HG03439 (cell line): ENCODE measurements at regions not wholly inside any gene's neighbourhood (a gene's known extent, or its start where the extent isn't known, plus 50 kb on each side); places are given as distances from the start of the nearest gene placed in this dataset.
A peak's percentile ranks its signal among the peaks of the same experiment; 100 is the strongest.
"Not testable (repeated sequence)": the region's sequence is repeated elsewhere in the genome, so short reads cannot be mapped to it uniquely, and the experiment has no call there.

Source experiments
- ATAC-seq: cut with Tn5 transposase; IDR thresholded peaks from one replicate; pipeline ENCODE4 v1.9.1; 2021; ENCODE audit warnings: mild to moderate bottlenecking, moderate library complexity; ENCODE audit not compliant: unreplicated experiment

- ATAC-seq = no peak
Observed at GRCh38 chr2:142290931-142291330, 160.1 kb upstream of the LRP1B start.

GRCh38 chr2:142286618-142287017 lies 155.8 kb upstream of the LRP1B start:
- ATAC-seq = peak; percentile 57

DNA sequence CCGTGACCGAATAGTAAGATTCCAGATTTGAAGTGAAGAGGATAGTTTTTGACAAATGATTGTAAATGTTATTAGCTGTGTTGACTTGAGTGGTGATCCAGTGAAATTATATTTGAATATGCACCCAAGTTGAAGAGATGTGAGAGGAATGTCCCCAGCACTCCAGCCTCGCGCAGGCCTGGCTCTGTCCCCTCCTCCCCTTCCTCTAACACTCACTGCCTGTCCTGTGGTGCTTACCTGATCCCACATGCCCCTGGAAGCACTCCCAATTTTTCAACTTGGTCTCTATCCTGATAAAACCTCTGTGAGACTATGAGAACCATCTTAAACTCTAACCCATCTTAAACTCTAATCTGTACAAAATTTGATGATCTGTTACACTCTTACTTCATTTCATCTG lies 154.7 kb upstream of the LRP1B start:
- no peak for ATAC-seq

DNA sequence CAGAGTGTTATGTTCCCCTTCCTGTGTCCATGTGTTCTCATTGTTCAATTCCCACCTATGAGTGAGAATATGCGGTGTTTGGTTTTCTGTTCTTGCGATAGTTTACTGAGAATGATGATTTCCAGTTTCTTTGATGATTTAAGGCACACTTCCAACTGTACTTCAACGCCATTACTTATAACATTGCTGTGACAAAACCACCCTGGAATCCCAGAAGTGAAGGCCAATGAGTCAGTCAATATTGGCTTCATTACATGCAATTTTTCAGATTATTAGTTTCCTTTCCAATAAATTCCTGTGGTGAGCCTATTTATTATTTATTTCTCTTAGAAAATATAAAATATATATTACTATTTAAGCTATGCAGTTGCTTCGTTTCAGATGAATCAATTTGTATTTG lies 153.5 kb upstream of the LRP1B start:
- ATAC-seq = not testable (repeated sequence)

GRCh38 chr2:142280831-142281230 lies 150.0 kb upstream of the LRP1B start:
- ATAC-seq = no peak

DNA sequence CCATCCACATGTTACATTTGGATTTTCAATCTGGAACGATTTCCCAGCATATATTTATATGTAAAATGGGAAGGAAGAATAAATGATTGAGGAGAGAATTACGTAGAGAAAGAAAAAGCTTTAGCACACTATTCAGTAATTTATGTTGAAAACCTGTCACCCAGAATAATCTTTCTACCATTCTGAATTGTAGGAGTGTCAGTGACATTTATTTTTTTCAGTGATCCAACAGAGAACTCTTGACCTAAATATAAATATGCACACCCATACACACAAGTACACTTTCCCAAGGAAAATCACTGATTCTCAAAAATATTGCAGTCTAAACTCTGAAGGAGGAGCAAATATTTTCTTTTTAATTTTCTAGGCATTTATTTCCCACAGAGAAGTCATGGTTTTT lies 140.2 kb upstream of the LRP1B start:
- no peak for ATAC-seq

- ATAC-seq = no peak
Observed at GRCh38 chr2:142270291-142270690, 139.5 kb upstream of the LRP1B start.

DNA sequence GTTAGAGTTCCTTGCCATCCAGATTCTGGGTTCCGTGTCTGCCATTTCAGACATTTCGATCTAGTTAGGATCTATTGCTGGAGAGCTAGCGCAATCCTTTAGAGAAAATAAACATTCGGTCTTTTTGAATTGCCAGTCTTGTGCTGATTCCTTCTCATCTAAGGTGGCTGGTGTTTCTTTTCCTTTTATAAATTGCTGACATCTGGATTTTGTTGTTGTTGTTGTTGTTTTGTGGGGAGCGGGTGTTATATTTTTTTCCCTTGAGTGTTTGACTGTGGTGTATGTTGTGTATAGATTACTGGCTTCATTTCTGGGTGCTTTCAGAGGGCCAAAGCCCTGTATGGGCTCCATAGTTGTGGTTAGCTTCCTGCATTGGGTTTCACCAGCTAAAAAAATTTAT lies 128.5 kb upstream of the LRP1B start:
- ATAC-seq = no peak

DNA sequence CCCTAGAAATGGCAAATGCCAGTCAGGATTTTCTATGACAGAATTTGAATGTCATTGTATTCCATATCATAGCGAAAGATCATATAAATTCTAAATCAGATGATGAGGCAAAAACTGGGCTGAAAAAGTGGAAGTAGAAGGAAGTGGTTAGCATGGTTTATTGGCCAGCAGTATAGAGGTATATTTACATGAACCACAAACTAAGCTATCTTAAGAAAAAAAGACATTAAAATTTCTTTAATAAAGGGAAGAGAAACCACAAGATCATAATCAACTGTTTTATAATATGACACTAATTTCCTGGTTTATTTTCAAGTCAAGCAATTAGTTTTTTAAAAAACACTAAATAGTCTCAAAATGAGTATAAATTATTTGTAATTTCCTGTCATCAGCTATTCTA lies 123.2 kb upstream of the LRP1B start:
- ATAC-seq = no peak

GRCh38 chr2:142241016-142241415 lies 110.2 kb upstream of the LRP1B start:
- no peak for ATAC-seq

DNA sequence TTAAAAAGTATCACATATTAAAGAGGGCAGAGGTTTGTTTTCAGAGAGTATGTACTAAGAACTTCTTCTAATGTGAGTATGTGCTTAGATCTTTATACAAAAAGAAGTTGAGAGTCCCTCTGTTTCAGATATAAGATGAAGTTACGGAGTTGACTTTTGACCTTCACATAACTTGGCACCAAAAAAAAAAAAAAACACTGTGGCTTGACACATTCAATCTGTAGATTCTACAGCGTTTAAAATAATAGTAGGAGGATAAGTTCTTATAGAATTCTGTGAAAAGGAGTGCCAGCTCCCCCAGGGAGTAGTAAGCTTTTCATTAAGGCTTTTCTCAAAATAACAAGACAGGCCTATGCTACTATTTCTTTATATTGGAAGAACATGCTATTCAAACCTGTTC lies 105.4 kb upstream of the LRP1B start:
- no peak for ATAC-seq

GRCh38 chr2:142234741-142235140 lies 103.9 kb upstream of the LRP1B start:
- no peak for ATAC-seq

DNA sequence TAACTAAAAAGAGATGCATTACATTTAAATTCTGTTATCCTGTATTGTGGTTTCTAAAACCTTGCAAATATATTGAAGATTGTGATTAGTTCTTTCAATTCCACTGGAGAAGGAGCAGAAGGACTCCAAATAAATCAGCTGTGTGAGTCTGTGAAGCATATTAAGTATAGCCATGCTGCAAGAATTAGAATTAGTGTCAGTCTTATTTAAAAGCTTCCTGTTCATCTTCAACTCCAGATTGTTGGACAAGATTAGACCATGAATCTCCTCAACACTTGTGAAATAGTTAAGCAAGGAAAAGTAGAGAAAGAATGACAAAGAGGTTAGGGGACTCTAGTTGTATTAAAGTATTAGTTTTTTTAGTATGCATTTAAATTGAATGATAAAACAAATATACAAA lies 92.5 kb upstream of the LRP1B start:
- ATAC-seq = no peak

DNA sequence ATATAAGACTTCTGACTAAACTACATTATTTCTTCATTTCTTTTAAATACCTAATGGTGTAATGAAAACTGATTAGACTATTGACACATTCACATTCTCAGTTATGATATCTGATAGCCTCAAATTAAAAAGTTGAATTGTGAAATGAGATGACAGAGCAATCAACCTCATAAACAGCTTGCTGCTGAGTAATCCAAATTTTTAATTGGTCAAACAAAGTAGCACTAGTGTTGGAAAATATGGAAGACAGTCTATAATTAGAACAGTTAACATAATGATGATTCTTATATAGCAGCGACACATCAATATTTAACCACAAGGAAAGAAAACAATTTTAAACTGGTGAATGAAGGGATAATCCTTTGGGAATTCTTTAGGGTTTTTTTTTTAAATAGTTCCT lies 91.9 kb upstream of the LRP1B start:
- ATAC-seq = no peak

- no peak for ATAC-seq
Observed at GRCh38 chr2:142220901-142221300, 90.1 kb upstream of the LRP1B start.

DNA sequence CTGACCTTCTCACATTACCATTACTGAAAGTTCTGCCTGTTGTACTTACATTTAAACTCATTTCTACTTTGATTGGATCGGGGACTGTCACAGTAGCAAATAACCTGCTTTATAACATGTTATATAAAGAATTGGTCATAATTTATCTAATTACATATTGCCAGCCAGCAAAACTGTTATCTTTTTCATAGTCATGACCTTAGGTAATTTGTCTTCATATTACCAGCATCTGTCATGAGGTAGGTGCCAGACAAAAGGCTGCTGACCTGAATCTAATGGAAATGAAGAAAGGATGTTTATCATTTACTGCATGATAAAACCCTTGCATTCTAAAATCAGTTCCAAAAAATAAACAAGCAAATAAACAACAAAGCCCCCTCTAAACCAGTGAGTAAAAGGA lies 89.4 kb upstream of the LRP1B start:
- ATAC-seq = no peak

DNA sequence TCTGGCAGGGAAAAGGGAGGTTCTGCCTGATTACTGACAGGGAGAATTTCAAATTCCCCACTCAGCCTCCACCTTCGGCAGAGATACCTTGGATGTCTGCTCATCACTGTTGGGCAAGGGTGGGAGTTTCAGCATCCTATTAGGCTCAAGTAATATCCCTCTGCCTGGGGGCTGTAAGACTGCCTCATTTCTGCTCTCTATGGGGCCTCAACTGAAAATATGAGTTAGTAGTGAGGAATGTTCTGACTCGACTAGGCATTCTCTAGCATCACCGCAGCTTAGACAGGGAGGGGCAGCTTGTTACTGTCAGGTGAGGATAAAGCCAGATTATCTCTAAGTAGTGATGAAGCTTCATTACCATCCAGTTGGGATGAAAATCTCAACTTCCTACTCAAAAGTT lies 87.7 kb upstream of the LRP1B start:
- ATAC-seq = no peak

DNA sequence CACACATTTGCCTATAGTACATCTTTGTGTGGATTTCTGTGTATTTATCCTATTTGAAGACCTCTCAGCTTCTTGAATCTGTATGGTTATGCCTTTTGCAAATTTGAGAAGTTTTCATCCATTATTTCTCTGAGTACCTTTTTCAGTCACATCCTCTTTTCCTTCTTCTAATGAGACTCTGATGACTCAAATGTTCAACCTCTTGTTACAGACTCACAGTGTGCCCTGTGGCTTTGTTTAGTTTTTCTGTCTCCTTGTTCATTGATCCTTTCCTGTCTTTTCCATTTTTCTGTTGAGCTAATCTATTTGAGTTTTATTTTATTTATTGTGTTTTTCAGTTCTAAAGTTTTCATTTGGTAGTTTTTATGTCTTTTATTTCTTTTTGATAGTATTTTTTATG lies 87.0 kb upstream of the LRP1B start:
- ATAC-seq = no peak

DNA sequence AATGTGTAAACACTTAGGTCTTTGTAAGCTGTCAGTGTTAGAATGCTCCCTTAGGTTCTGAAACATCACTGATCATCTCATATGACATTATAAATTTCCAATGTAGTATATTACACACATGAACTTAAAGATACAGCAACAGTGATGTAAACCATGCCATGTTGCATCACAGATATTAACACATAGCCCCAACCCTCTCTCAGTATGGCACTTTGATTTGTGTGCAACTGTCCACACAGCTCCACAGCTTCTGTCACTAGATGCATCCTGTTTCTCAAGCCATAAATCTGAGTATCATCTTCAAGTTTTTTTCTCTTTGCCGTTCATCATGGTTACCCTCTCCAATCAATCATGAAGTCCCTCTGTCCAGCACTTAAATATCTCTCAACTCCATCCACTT lies 69.2 kb upstream of the LRP1B start:
- no peak for ATAC-seq

- no peak for ATAC-seq
Observed at GRCh38 chr2:142199073-142199472, 68.3 kb upstream of the LRP1B start.

GRCh38 chr2:142190805-142191204 lies 60.0 kb upstream of the LRP1B start:
- ATAC-seq = no peak

- no peak for ATAC-seq
Observed at GRCh38 chr2:142189501-142189900, 58.7 kb upstream of the LRP1B start.

DNA sequence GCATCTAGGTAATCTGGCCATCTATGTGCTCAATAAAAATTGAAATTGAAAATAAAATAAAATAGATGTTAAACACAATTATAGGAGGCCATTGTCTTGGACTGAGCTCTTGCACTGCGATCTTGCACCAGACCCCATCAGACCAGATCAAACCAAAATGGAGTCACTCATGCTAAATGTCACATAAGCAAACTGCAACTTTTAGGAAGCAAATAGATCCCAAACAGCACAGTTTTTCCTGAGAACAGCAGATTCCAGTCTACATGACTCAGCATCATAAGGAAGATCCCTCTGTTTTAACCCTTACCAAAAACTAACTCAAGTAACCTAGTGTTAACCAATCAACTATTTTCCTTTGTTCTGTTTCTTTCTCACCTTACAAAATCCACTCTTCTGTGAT lies 57.7 kb upstream of the LRP1B start:
- ATAC-seq = no peak
